ENCODE measurements at regions not wholly inside any gene's neighbourhood (a gene's known extent, or its start where the extent isn't known, plus 50 kb on each side); places are given as distances from the start of the nearest gene placed in this dataset.

- DNase-seq = no peak
These were observed 103.0 kb upstream of the TEX51 start for GRCh38 chr2:126795656-126796055.

- no peak for DNase-seq
These were observed 101.6 kb upstream of the TEX51 start for GRCh38 chr2:126796931-126797621.

- no peak for DNase-seq
These were observed 100.9 kb upstream of the TEX51 start for GRCh38 chr2:126797622-126798275.

GRCh38 chr2:126798276-126799140, 100.2 kb upstream of the TEX51 start:
- DNase-seq = no peak

GRCh38 chr2:126799301-126799700, 99.4 kb upstream of the TEX51 start:
- no peak for DNase-seq

GRCh38 chr2:126801473-126801872, 97.2 kb upstream of the TEX51 start:
- no peak for DNase-seq

- no peak for DNase-seq
These were observed 96.4 kb upstream of the TEX51 start for GRCh38 chr2:126802316-126802715.

- DNase-seq = no peak
These were observed 95.8 kb upstream of the TEX51 start for GRCh38 chr2:126802774-126803433.

GRCh38 chr2:126803434-126803775, 95.3 kb upstream of the TEX51 start:
- no peak for DNase-seq

GRCh38 chr2:126804347-126804746, 94.3 kb upstream of the TEX51 start:
- DNase-seq = no peak

GRCh38 chr2:126808929-126809328, 89.8 kb upstream of the TEX51 start:
- DNase-seq = no peak

GRCh38 chr2:126809340-126809739, 89.3 kb upstream of the TEX51 start:
- DNase-seq = no peak

GRCh38 chr2:126810001-126810400, 88.7 kb upstream of the TEX51 start:
- no peak for DNase-seq

- no peak for DNase-seq
These were observed 87.6 kb upstream of the TEX51 start for GRCh38 chr2:126811101-126811500.

GRCh38 chr2:126817172-126817571, 81.5 kb upstream of the TEX51 start:
- DNase-seq = no peak

GRCh38 chr2:126822115-126822514, 76.6 kb upstream of the TEX51 start:
- no peak for DNase-seq

- DNase-seq = no peak
These were observed 75.8 kb upstream of the TEX51 start for GRCh38 chr2:126822921-126823320.

- DNase-seq = no peak
These were observed 74.7 kb upstream of the TEX51 start for GRCh38 chr2:126823951-126824350.

- no peak for DNase-seq
These were observed 74.0 kb upstream of the TEX51 start for GRCh38 chr2:126824663-126825062.

GRCh38 chr2:126825316-126825715, 73.4 kb upstream of the TEX51 start:
- DNase-seq = no peak

- DNase-seq = no peak
These were observed 72.2 kb upstream of the TEX51 start for GRCh38 chr2:126826491-126826890.

- no peak for DNase-seq
These were observed 71.3 kb upstream of the TEX51 start for GRCh38 chr2:126827371-126827770.

GRCh38 chr2:126828051-126828450, 70.6 kb upstream of the TEX51 start:
- no peak for DNase-seq
